H1 (cell line): ENCODE measurements at regions not wholly inside any gene's neighbourhood (a gene's known extent, or its start where the extent isn't known, plus 50 kb on each side); places are given as distances from the start of the nearest gene placed in this dataset.

Experiments used
- CTCF ChIP-seq, 3 experiments: IDR thresholded peaks; 1 replicate in 2 of 3; 2 replicates in 1 of 3; pipeline versions ENCODE4 v1.5.1 to v1.6.1; 2011; ENCODE audit warnings: low read length in 3 of 3, mild to moderate bottlenecking in 3 of 3, inconsistent platforms in 2 of 3, low read depth in 1 of 3, moderate library complexity in 1 of 3; ENCODE audit not compliant: insufficient read depth in 1 of 3; ENCODE audit errors: control extremely low read depth in 1 of 3
- EP300 ChIP-seq, 2 experiments: IDR thresholded peaks; 1 replicate in 1 of 2; 2 replicates in 1 of 2; pipeline ENCODE4 v1.6.1; 2011 to 2012; ENCODE audit warnings: low read depth in 2 of 2, low read length in 2 of 2, mild to moderate bottlenecking in 2 of 2, borderline replicate concordance in 1 of 2, inconsistent platforms in 1 of 2, moderate library complexity in 1 of 2
- JUN ChIP-seq: IDR thresholded peaks from 2 replicates; pipeline ENCODE4 v1.6.1; 2011; ENCODE audit warnings: low read depth, mild to moderate bottlenecking, improper control_type of control experiment, low read length
- POLR2A ChIP-seq, 2 experiments: IDR thresholded peaks; 1 replicate in 1 of 2; 2 replicates in 1 of 2; pipeline ENCODE4 v1.6.1; 2011; ENCODE audit warnings: low read depth in 2 of 2, low read length in 2 of 2, mild to moderate bottlenecking in 2 of 2; ENCODE audit errors: control extremely low read depth in 1 of 2

- TF ChIP-seq CTCF (IDR thresholded peaks at IDR 0.05; ENCODE audit: control extremely low read depth in 1 of 3, insufficient read depth in 1 of 3, low read depth in 1 of 3, low read length in 3 of 3) (no peak), JUN (no peak), EP300 (IDR thresholded peaks at IDR 0.05; ENCODE audit: borderline replicate concordance in 1 of 2, low read depth in 2 of 2, low read length in 2 of 2) (no peak), POLR2A (IDR thresholded peaks at IDR 0.05; ENCODE audit: control extremely low read depth in 1 of 2, low read depth in 2 of 2, low read length in 2 of 2) (no peak)
Observed at GRCh38 chr11:116129456-116129855, 625.2 kb upstream of the CADM1 start.
